HT1080 (cell line): ENCODE measurements at regions not wholly inside any gene's neighbourhood (a gene's known extent, or its start where the extent isn't known, plus 50 kb on each side); places are given as distances from the start of the nearest gene placed in this dataset.
A peak's percentile ranks its signal among the peaks of the same experiment; 100 is the strongest.
"Not testable (repeated sequence)": the region's sequence is repeated elsewhere in the genome, so short reads cannot be mapped to it uniquely, and the experiment has no call there.

Experiments used
- DNase-seq: peaks from one replicate; pipeline ENCODE4 v3.0.0-alpha.2; 2015; ENCODE audit warnings: low read depth

- no peak for DNase-seq
Measured at GRCh38 chr10:63675171-63675570, 154.0 kb downstream of the REEP3 start.

- DNase-seq, result no peak
Measured at GRCh38 chr10:63677001-63677400, 155.8 kb downstream of the REEP3 start.

- not testable (repeated sequence) for DNase-seq
Measured at GRCh38 chr10:63680545-63680944, 159.3 kb downstream of the REEP3 start.

- DNase-seq, result peak; percentile 45
Measured at GRCh38 chr10:63681993-63682697, 160.9 kb downstream of the REEP3 start.

- DNase-seq, result not testable (repeated sequence)
Measured at GRCh38 chr10:63682698-63683052, 161.5 kb downstream of the REEP3 start.

GRCh38 chr10:63683223-63683622 lies 162.0 kb downstream of the REEP3 start:
- no peak for DNase-seq

- no peak for DNase-seq
Measured at GRCh38 chr10:63683686-63684085, 162.5 kb downstream of the REEP3 start.

GRCh38 chr10:63684257-63684936 lies 163.2 kb downstream of the REEP3 start:
- DNase-seq, result no peak

GRCh38 chr10:63689768-63690167 lies 168.6 kb downstream of the REEP3 start:
- DNase-seq, result no peak

GRCh38 chr10:63692220-63692896 lies 171.2 kb downstream of the REEP3 start:
- DNase-seq, result no peak

GRCh38 chr10:63693021-63693420 lies 171.8 kb downstream of the REEP3 start:
- DNase-seq, result not testable (repeated sequence)

GRCh38 chr10:63696205-63696604 lies 175.0 kb downstream of the REEP3 start:
- DNase-seq, result no peak

GRCh38 chr10:63697956-63698786 lies 177.0 kb downstream of the REEP3 start:
- no peak for DNase-seq

- no peak for DNase-seq
Measured at GRCh38 chr10:63698787-63699150, 177.6 kb downstream of the REEP3 start.

GRCh38 chr10:63699785-63700613 lies 178.8 kb downstream of the REEP3 start:
- DNase-seq, result peak; percentile 99

GRCh38 chr10:63700631-63701156 lies 179.5 kb downstream of the REEP3 start:
- DNase-seq, result no peak

GRCh38 chr10:63702092-63702491 lies 180.9 kb downstream of the REEP3 start:
- DNase-seq, result no peak

- DNase-seq, result no peak
Measured at GRCh38 chr10:63703113-63703670, 182.0 kb downstream of the REEP3 start.

GRCh38 chr10:63703740-63704345 lies 182.6 kb downstream of the REEP3 start:
- DNase-seq, result no peak
